HCT116 (cell line): ENCODE measurements at regions not wholly inside any gene's neighbourhood (a gene's known extent, or its start where the extent isn't known, plus 50 kb on each side); places are given as distances from the start of the nearest gene placed in this dataset.

Experiments
- ATAC-seq: fragments of 200-7000 bp; cut with Tn5 transposase; 2 replicates; pipeline ENCODE4 v1.9.1; 2020; ENCODE audit warnings: mild to moderate bottlenecking, moderate library complexity
- BruUV-seq: library from RNA; stranded (reverse); fragments of 400-500 nt; replicated peaks from 2 replicates; lab custom pipeline; 2021; lab: Mats Ljungman, UMichigan
- CTCF ChIA-PET: fragments of 300-600 bp; sonication (Branson Sonifier 250); formaldehyde crosslinking; loops from one replicate; lab custom pipeline; 2021; ENCODE audit warnings: antibody characterized with exemption; lab: Charles Lee
- POLR2A ChIA-PET: fragments of 300-600, 350-600 bp; sonication (Branson Sonifier 250); formaldehyde crosslinking; loops from one replicate; lab custom pipeline; 2021; ENCODE audit warnings: antibody characterized with exemption; lab: Charles Lee
- RAD21 ChIA-PET, 2 experiments: fragments of 300-600 bp; sonication (Branson Sonifier 250); formaldehyde crosslinking; loops; one replicate each; lab custom pipeline; 2023; ENCODE audit warnings: low total read pairs in 2 of 2; ENCODE audit not compliant: uncharacterized antibody in 2 of 2, unreplicated experiment in 2 of 2, low non-redundant PET in 1 of 2; lab: Charles Lee
- DNase-seq: peaks from one replicate; pipeline ENCODE4 v3.0.0-alpha.2; 2010; ENCODE audit warnings: low read depth, low spot score
- H2AFZ ChIP-seq: fragments of 200-600 bp; shearing (Covaris generic), sonication (generic); 2 replicates; pipeline ENCODE4 v1.6.1; 2017; ENCODE audit warnings: low read depth, mixed run types, mixed read lengths, antibody characterized with exemption, low read length; ENCODE audit not compliant: poor library complexity, severe bottlenecking
- H3K27ac ChIP-seq: 2 replicates; pipeline ENCODE4 v1.5.1; 2012; ENCODE audit warnings: low read depth, low read length
- H3K27me3 ChIP-seq: fragments of 200-600 bp; sonication (generic); 2 replicates; pipeline ENCODE4 v1.6.1; 2016; ENCODE audit warnings: mixed run types, low read length, mixed read lengths; ENCODE audit not compliant: insufficient read depth
- H3K36me3 ChIP-seq, 2 experiments: fragments of 200-500 bp in 1 of 2; fragments of 200-600 bp in 1 of 2; sonication (Bioruptor generic) in 1 of 2; sonication (generic) in 1 of 2; 2 replicates each; pipeline versions ENCODE4 v1.5.1 to v1.6.1; 2014 to 2016; ENCODE audit warnings: low read length in 2 of 2, inconsistent platforms in 1 of 2, mixed read lengths in 1 of 2, mixed run types in 1 of 2; ENCODE audit not compliant: insufficient read depth in 2 of 2, control insufficient read depth in 1 of 2
- H3K4me1 ChIP-seq, 2 experiments: fragments of 200-600 bp in 1 of 2; sonication (generic) in 1 of 2; 2 replicates each; pipeline versions ENCODE4 v1.5.1 to v1.6.1; 2012 to 2017; ENCODE audit warnings: low read length in 2 of 2, inconsistent platforms in 1 of 2, mild to moderate bottlenecking in 1 of 2, mixed read lengths in 1 of 2, mixed run types in 1 of 2, moderate library complexity in 1 of 2; ENCODE audit not compliant: insufficient read depth in 2 of 2, control insufficient read depth in 1 of 2
- H3K4me2 ChIP-seq: fragments of 200-600 bp; sonication (generic); 2 replicates; pipeline ENCODE4 v1.6.1; 2017; ENCODE audit warnings: mixed run types, low read length, mixed read lengths
- H3K4me3 ChIP-seq, 2 experiments: fragments of 200-600 bp in 1 of 2; sonication (generic) in 1 of 2; replicated peaks in 1 of 2; 2 replicates each; pipeline ENCODE4 v1.5.1; 2011 to 2016; ENCODE audit warnings: low read length in 2 of 2, control low read depth in 1 of 2, low read depth in 1 of 2, mild to moderate bottlenecking in 1 of 2, mixed read lengths in 1 of 2, mixed run types in 1 of 2
- H3K79me2 ChIP-seq: fragments of 200-600 bp; sonication (generic); 2 replicates; pipeline ENCODE4 v1.6.1; 2017; ENCODE audit warnings: mild to moderate bottlenecking, mixed run types, low read length, moderate library complexity, mixed read lengths; ENCODE audit not compliant: insufficient read depth
- H3K9ac ChIP-seq: fragments of 200-600 bp; sonication (generic); 2 replicates; pipeline ENCODE4 v1.6.1; 2016; ENCODE audit warnings: low read length, mixed read lengths
- H3K9me2 ChIP-seq: fragments of 200-600 bp; sonication (generic), shearing (Covaris generic); 2 replicates; pipeline ENCODE4 v1.6.1; 2017; ENCODE audit warnings: mixed run types, mild to moderate bottlenecking, moderate library complexity; ENCODE audit not compliant: insufficient read depth
- H3K9me3 ChIP-seq, 2 experiments: fragments of 200-500 bp in 1 of 2; fragments of 200-600 bp in 1 of 2; sonication (Bioruptor generic) in 1 of 2; sonication (generic) in 1 of 2; 2 replicates each; pipeline ENCODE4 v1.6.1; 2014 to 2017; ENCODE audit warnings: low read length in 2 of 2, mixed read lengths in 2 of 2, inconsistent platforms in 1 of 2, low read depth in 1 of 2, mild to moderate bottlenecking in 1 of 2, mixed run types in 1 of 2, moderate library complexity in 1 of 2; ENCODE audit not compliant: control insufficient read depth in 1 of 2, insufficient read depth in 1 of 2
- H4K20me1 ChIP-seq: fragments of 200-600 bp; sonication (generic), shearing (Covaris generic); 2 replicates; pipeline ENCODE4 v1.6.1; 2017; ENCODE audit warnings: mixed run types, mild to moderate bottlenecking, moderate library complexity; ENCODE audit not compliant: insufficient read depth
- FOSL1 ChIP-seq: IDR thresholded peaks from 2 replicates; pipeline ENCODE4 v1.6.1; 2012; ENCODE audit warnings: low read depth
- MAX ChIP-seq: IDR thresholded peaks from 2 replicates; pipeline ENCODE4 v1.6.1; 2012
- REST ChIP-seq: IDR thresholded peaks from 2 replicates; pipeline ENCODE4 v1.6.1; 2012; ENCODE audit warnings: low read depth
- SRF ChIP-seq: IDR thresholded peaks from 2 replicates; pipeline ENCODE4 v1.6.1; 2012; ENCODE audit warnings: low read depth
- ZBTB33 ChIP-seq: IDR thresholded peaks from 2 replicates; pipeline ENCODE4 v1.6.1; 2011; ENCODE audit warnings: mild to moderate bottlenecking, low read length, moderate library complexity; ENCODE audit not compliant: insufficient replicate concordance; ENCODE audit errors: extremely low read depth
- intact Hi-C: fragments of 100-400 bp; cut with micrococcal nuclease; formaldehyde crosslinking; loops from 2 replicates; pipeline ENCODE4 v1.10.0; 2022

GRCh38 chr6:93087606-93088005 is 331.8 kb downstream of the EPHA7 start:
- Histone ChIP-seq H3K4me1 (no peaks in the 10 kb centered on the region), H3K4me3 (no peak overlapping the region), H3K27ac (no peak overlapping the region), H4K20me1 (no peaks in the 10 kb centered on the region), H2AFZ (no peak overlapping the region), H3K9me2 (no peaks in the 10 kb centered on the region), H3K27me3 (no peaks in the 10 kb centered on the region), H3K4me2 (no peak overlapping the region), H3K36me3 (no peaks in the 10 kb centered on the region), H3K79me2 (no peaks in the 10 kb centered on the region), H3K9ac (no peak overlapping the region), H3K9me3 (peaks cover 3 to 9% of the 10 kb centered on the region in 2 experiments; a peak in 2 of 4 replicates)
- DNase-seq (no peak), ATAC-seq (no peak)
- no TSS peak for BruUV-seq
- intact Hi-C loops, result no loop called here
- CTCF ChIA-PET, result no interaction called here
- TF ChIP-seq MAX (no peak), SRF (no peak), ZBTB33 (no peak), REST (no peak), FOSL1 (no peak)
- POLR2A ChIA-PET, result no interaction called here
- RAD21 ChIA-PET, result no interaction called here
